Heart left ventricle (tissue), 13 donors: ENCODE measurements at regions not wholly inside any gene's neighbourhood (a gene's known extent, or its start where the extent isn't known, plus 50 kb on each side); places are given as distances from the start of the nearest gene placed in this dataset.

Experiments
- POLR2A ChIP-seq, 2 donors: fragments of 450-650 bp; IDR thresholded peaks; one replicate each; pipeline ENCODE4 v1.6.1; 2017; ENCODE audit warnings: antibody characterized with exemption in 2 of 2, mild to moderate bottlenecking in 2 of 2, moderate library complexity in 2 of 2
- TF ChIP-seq, protein P1 (sequence below), 12 donors: fragments of 200-600 bp; sonication (generic) in 4 of 12; IDR thresholded peaks; one replicate each; pipeline versions ENCODE4 v1.5.0 to v1.8.0; 2018 to 2022; ENCODE audit warnings: antibody characterized with exemption in 12 of 12, mild to moderate bottlenecking in 5 of 12
- donor health status: ischemic (EF 13 %, LVEDD 7.1; RV severe dilation, severe dysfunction).
- donor health status: DM: no; HTN: yes; CAD: no.
- donor health status: DM: no; HTN: no; CAD: no.
- donor health status: ischemic (EF 25% LVEDD 6.9; RV normal size, moderate dysfunction).
- donor health status: ischemic (EF 25% LVEDD 5.7; RV mildly dilated, moderate dysfunction).
- donor health status: ischemic (EF 35%, LVEDD 5.7; RV mildly dilated, moderate dysfunction).
- donor health status: nonischemic (EF 11% LVEDD 7.7; RV severe dilation, severe dysfunction).
- donor health status: DM: yes; HTN: yes; CAD: no.
- donor health status: PGD.
- donor health status: ischemic (EF 29% LVEDD 5.4; RV normal size, mild dysfunction).
- donor health status: nonischemic (EF 23%, LVEDD 6.1; RV moderate dilation, normal function).

DNA sequence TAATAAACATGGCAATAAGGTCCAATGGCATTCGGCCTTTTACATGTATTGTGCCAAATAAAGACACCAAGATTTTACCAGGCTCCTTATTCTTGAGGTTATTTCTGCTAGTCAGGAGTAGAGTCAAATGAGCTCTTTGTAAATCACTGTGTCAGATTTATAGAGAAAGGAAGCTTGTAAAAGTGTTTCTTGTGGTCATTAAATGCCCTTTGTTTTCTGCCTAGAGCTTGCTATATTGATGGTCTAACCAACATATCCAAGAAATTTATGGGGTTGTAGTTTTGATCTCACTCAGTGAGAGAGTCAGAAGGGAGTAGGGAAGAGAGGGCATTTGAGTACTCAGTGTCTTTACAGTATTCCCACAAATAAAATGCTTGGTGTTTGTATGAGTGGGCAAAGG lies 86.2 kb upstream of the FRMPD4 start:
- TF ChIP-seq, protein P1, sequence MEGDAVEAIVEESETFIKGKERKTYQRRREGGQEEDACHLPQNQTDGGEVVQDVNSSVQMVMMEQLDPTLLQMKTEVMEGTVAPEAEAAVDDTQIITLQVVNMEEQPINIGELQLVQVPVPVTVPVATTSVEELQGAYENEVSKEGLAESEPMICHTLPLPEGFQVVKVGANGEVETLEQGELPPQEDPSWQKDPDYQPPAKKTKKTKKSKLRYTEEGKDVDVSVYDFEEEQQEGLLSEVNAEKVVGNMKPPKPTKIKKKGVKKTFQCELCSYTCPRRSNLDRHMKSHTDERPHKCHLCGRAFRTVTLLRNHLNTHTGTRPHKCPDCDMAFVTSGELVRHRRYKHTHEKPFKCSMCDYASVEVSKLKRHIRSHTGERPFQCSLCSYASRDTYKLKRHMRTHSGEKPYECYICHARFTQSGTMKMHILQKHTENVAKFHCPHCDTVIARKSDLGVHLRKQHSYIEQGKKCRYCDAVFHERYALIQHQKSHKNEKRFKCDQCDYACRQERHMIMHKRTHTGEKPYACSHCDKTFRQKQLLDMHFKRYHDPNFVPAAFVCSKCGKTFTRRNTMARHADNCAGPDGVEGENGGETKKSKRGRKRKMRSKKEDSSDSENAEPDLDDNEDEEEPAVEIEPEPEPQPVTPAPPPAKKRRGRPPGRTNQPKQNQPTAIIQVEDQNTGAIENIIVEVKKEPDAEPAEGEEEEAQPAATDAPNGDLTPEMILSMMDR (IDR thresholded peaks at IDR 0.05), result no peak
- no peak for TF ChIP-seq POLR2A (IDR thresholded peaks at IDR 0.05)
